ENCODE measurements at regions not wholly inside any gene's neighbourhood (a gene's known extent, or its start where the extent isn't known, plus 50 kb on each side); places are given as distances from the start of the nearest gene placed in this dataset.
A peak's percentile ranks its signal among the peaks of the same experiment; 100 is the strongest.

GRCh38 chrX:20361890-20362262 lies 95.2 kb upstream of the RPS6KA3 start (continued):
- TF ChIP-seq SRSF3 (IDR thresholded peaks at IDR 0.05; ENCODE audit: insufficient read depth, low read length): no peak
- TF ChIP-seq CEBPG (CRISPR knock-in tag; IDR thresholded peaks at IDR 0.05): no peak
- TF ChIP-seq CEBPG (tag; conservative IDR thresholded peaks at IDR 0.05 in 1 of 2, IDR thresholded peaks at IDR 0.05 in 1 of 2): peak; percentile 74 to 79
- TF ChIP-seq NEUROD1 (IDR thresholded peaks at IDR 0.05; ENCODE audit: borderline replicate concordance, low read depth, low read length, partially characterized antibody): no peak
- no peak for TF ChIP-seq ZNF431 (CRISPR knock-in tag; IDR thresholded peaks at IDR 0.05)
- TF ChIP-seq RBBP5 (IDR thresholded peaks at IDR 0.05; ENCODE audit: borderline replicate concordance, insufficient read depth, low read length, poor library complexity, severe bottlenecking): no peak
- no peak for TF ChIP-seq MEIS2 (IDR thresholded peaks at IDR 0.05; ENCODE audit: partially characterized antibody)
- TF ChIP-seq TEAD4 (IDR thresholded peaks at IDR 0.05; ENCODE audit: low read length): 0 out of 2 replicates have a peak, but pooled peaks have one; percentile 24
- TF ChIP-seq TEAD4 (CRISPR knock-in tag; IDR thresholded peaks at IDR 0.05; ENCODE audit: borderline replicate concordance): no peak
- peak; percentile 88 for TF ChIP-seq CEBPB (tag; IDR thresholded peaks at IDR 0.05)
- TF ChIP-seq CBX8 (IDR thresholded peaks at IDR 0.05; ENCODE audit: borderline replicate concordance, extremely low read depth, low read depth, low read length, poor library complexity, severe bottlenecking): no peak

All from K562 (cell line).